SK-N-SH (cell line): ENCODE measurements at regions not wholly inside any gene's neighbourhood (a gene's known extent, or its start where the extent isn't known, plus 50 kb on each side); places are given as distances from the start of the nearest gene placed in this dataset.

Experiments
- CTCF ChIA-PET: fragments of 300-600, 350-600 bp; formaldehyde crosslinking; extraction: SDS; loops from one replicate; lab custom pipeline; 2021; lab: Yijun Ruan, JAX
- POLR2A ChIA-PET: fragments of 350-600 bp; sonication (Branson Sonifier 250); formaldehyde crosslinking; extraction: SDS; loops from one replicate; lab custom pipeline; 2020; ENCODE audit warnings: antibody characterized with exemption, inconsistent platforms; lab: Yijun Ruan, JAX
- DNase-seq: peaks from one replicate; pipeline ENCODE4 v3.0.0; 2012
- H2AFZ ChIP-seq: fragments of 200-600 bp; sonication (generic); 2 replicates; pipeline ENCODE4 v1.8.1; 2016; ENCODE audit warnings: antibody characterized with exemption, mild to moderate bottlenecking, low read depth
- H3F3A ChIP-seq: fragments of 200-600 bp; sonication (generic); replicated peaks from 2 replicates; pipeline ENCODE3; 2016; ENCODE audit warnings: antibody characterized with exemption, mild to moderate bottlenecking; ENCODE audit not compliant: insufficient read depth
- H3K27ac ChIP-seq, 2 experiments: fragments of 200-500 bp in 1 of 2; fragments of 200-600 bp in 1 of 2; sonication (Bioruptor generic) in 1 of 2; sonication (generic), shearing (Covaris generic) in 1 of 2; 2 replicates each; pipeline versions ENCODE4 v1.5.1 to v1.6.1; 2014 to 2016; ENCODE audit warnings: low read depth in 2 of 2, inconsistent platforms in 1 of 2, low read length in 1 of 2, mild to moderate bottlenecking in 1 of 2, mixed read lengths in 1 of 2
- H3K27me3 ChIP-seq: fragments of 200-600 bp; sonication (generic), shearing (Covaris generic); 2 replicates; pipeline ENCODE4 v1.6.1; 2016; ENCODE audit warnings: mixed run types; ENCODE audit not compliant: insufficient read depth
- H3K36me3 ChIP-seq, 2 experiments: fragments of 200-500 bp in 1 of 2; fragments of 200-600 bp in 1 of 2; sonication (Bioruptor generic) in 1 of 2; sonication (generic) in 1 of 2; replicated peaks in 1 of 2; 2 replicates each; pipeline versions ENCODE3 to v1.5.1; 2014 to 2016; ENCODE audit warnings: low read length in 1 of 2, mild to moderate bottlenecking in 1 of 2; ENCODE audit not compliant: insufficient read depth in 2 of 2, control insufficient read depth in 1 of 2
- H3K4me1 ChIP-seq, 2 experiments: fragments of 200-500 bp in 1 of 2; fragments of 200-600 bp in 1 of 2; sonication (Bioruptor generic) in 1 of 2; sonication (generic), shearing (Covaris generic) in 1 of 2; 2 replicates each; pipeline versions ENCODE4 v1.5.1 to v1.6.1; 2014 to 2016; ENCODE audit warnings: low read depth in 1 of 2, low read length in 1 of 2, mixed run types in 1 of 2; ENCODE audit not compliant: insufficient read depth in 2 of 2, control insufficient read depth in 1 of 2
- H3K4me2 ChIP-seq: fragments of 200-600 bp; sonication (generic), shearing (Covaris generic); 2 replicates; pipeline ENCODE4 v1.6.1; 2017; ENCODE audit warnings: mixed run types
- H3K4me3 ChIP-seq, 2 experiments: fragments of 200-500 bp in 1 of 2; fragments of 200-600 bp in 1 of 2; sonication (Bioruptor generic) in 1 of 2; sonication (generic), shearing (Covaris generic) in 1 of 2; 2 replicates each; pipeline versions ENCODE4 v1.5.1 to v1.8.1; 2014 to 2016; ENCODE audit warnings: low read depth in 2 of 2, inconsistent platforms in 1 of 2, low read length in 1 of 2, mild to moderate bottlenecking in 1 of 2, mixed read lengths in 1 of 2, moderate library complexity in 1 of 2
- H3K79me2 ChIP-seq: fragments of 200-600 bp; sonication (generic); 2 replicates; pipeline ENCODE4 v1.8.1; 2017; ENCODE audit warnings: mild to moderate bottlenecking; ENCODE audit not compliant: insufficient read depth
- H3K9ac ChIP-seq: fragments of 200-600 bp; sonication (generic); 2 replicates; pipeline ENCODE4 v1.6.1; 2017; ENCODE audit warnings: mixed run types
- H3K9me2 ChIP-seq: fragments of 200-600 bp; sonication (generic); 2 replicates; pipeline ENCODE4 v1.6.1; 2017; ENCODE audit warnings: mixed run types
- H3K9me3 ChIP-seq: fragments of 200-600 bp; sonication (generic); 2 replicates; pipeline ENCODE4 v1.6.1; 2017; ENCODE audit warnings: mixed run types, mild to moderate bottlenecking, moderate library complexity
- H4K20me1 ChIP-seq: fragments of 200-600 bp; sonication (generic); 2 replicates; pipeline ENCODE4 v1.6.1; 2017; ENCODE audit warnings: mild to moderate bottlenecking, mixed run types; ENCODE audit not compliant: insufficient read depth
- CHD2 ChIP-seq: fragments of 150-350 bp; IDR thresholded peaks from 2 replicates; pipeline ENCODE4 v1.6.1; 2018; ENCODE audit warnings: low read length; ENCODE audit not compliant: partially characterized antibody
- ELF1 ChIP-seq: IDR thresholded peaks from 2 replicates; pipeline ENCODE4 v1.4.0; 2012
- EP300 ChIP-seq, 2 experiments: IDR thresholded peaks; 2 replicates each; pipeline versions ENCODE4 v1.4.0 to v1.6.1; 2012; ENCODE audit warnings: borderline replicate concordance in 1 of 2, low read depth in 1 of 2, low read length in 1 of 2
- FOSL2 ChIP-seq: IDR thresholded peaks from 2 replicates; pipeline ENCODE4 v1.4.0; 2012; ENCODE audit warnings: low read depth, mild to moderate bottlenecking, moderate library complexity, borderline replicate concordance
- FOXM1 ChIP-seq: IDR thresholded peaks from 2 replicates; pipeline ENCODE4 v1.4.0; 2012; ENCODE audit warnings: low read depth, mild to moderate bottlenecking
- GABPA ChIP-seq: IDR thresholded peaks from 2 replicates; pipeline ENCODE4 v1.4.0; 2012; ENCODE audit warnings: low read depth, mild to moderate bottlenecking
- IRF3 ChIP-seq: fragments of 150-350 bp; IDR thresholded peaks from 2 replicates; pipeline ENCODE4 v1.6.1; 2016; ENCODE audit warnings: mild to moderate bottlenecking, low read depth, low read length
- MEF2A ChIP-seq: IDR thresholded peaks from 2 replicates; pipeline ENCODE4 v1.4.0; 2012; ENCODE audit warnings: low read depth, borderline replicate concordance
- POLR2AphosphoS5 ChIP-seq: IDR thresholded peaks from 2 replicates; pipeline ENCODE4 v1.6.1; 2012; ENCODE audit warnings: low read depth, low read length
- RFX5 ChIP-seq: IDR thresholded peaks from 2 replicates; pipeline ENCODE4 v1.6.1; 2012; ENCODE audit warnings: mild to moderate bottlenecking, improper control_type of control experiment, low read length
- TAF1 ChIP-seq: IDR thresholded peaks from 2 replicates; pipeline ENCODE4 v1.6.1; 2012; ENCODE audit warnings: low read depth, mild to moderate bottlenecking, low read length, moderate library complexity, borderline replicate concordance
- WGBS: methylation state at CpG from one replicate; pipeline ENCODE4 v1.1.6; 2017; ENCODE audit warnings: low lambda C conversion rate; 5-methylcytosine and 5-hydroxymethylcytosine counted together
- TF ChIP-seq, protein P1 (sequence below): IDR thresholded peaks from 2 replicates; pipeline ENCODE4 v1.4.0; 2012; ENCODE audit warnings: low read depth, borderline replicate concordance

DNA sequence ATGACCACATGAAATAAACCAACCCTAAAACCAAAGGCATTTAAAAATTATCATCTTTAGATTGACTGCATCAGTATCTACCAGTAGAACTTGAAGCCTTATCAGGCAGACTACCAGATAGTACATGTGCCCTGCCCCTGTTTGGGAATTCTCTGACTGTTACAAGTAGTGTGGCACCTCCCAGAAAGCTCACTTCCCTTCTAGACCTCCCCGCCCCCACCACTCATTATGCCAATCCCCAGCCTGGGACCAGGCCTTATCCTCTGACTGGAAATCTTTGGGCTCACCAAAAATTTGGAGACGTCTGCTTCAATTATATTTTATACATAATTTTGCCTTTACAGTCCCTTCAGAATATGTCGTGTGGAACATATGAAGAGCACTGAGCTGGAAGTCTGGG lies 155.6 kb downstream of the TFAP2B start:
- Histone ChIP-seq H3F3A (no peaks in the 10 kb centered on the region), H2AFZ (no peak overlapping the region), H3K36me3 (no peaks in the 10 kb centered on the region), H3K27me3 (no peaks in the 10 kb centered on the region), H4K20me1 (no peaks in the 10 kb centered on the region), H3K4me2 (no peak overlapping the region), H3K79me2 (no peaks in the 10 kb centered on the region), H3K4me3 (no peak overlapping the region), H3K4me1 (peaks cover 0 to 7% of the 10 kb centered on the region in 2 experiments; a peak in 2 of 4 replicates), H3K9me2 (no peaks in the 10 kb centered on the region), H3K9me3 (no peaks in the 10 kb centered on the region), H3K27ac (no peak overlapping the region), H3K9ac (no peak overlapping the region)
- WGBS = 43% methylated on average over 3 of the region's 3 CpGs
- TF ChIP-seq EP300 (IDR thresholded peaks at IDR 0.05; ENCODE audit: borderline replicate concordance in 1 of 2, low read depth in 1 of 2, low read length in 1 of 2) (no peak), FOXM1 (no peak), MEF2A (no peak), FOSL2 (no peak), ELF1 (no peak), IRF3 (no peak), CHD2 (no peak)
- no peak for DNase-seq
- ChIA-PET POLR2A (no interaction called here), CTCF (interaction anchor here (0.6 to 2.3 kb wide), 3 partner anchors 18 to 324 kb away, joined by 3 to 7 read pairs (median 3); no protein-coding TSS in a partner anchor)

DNA sequence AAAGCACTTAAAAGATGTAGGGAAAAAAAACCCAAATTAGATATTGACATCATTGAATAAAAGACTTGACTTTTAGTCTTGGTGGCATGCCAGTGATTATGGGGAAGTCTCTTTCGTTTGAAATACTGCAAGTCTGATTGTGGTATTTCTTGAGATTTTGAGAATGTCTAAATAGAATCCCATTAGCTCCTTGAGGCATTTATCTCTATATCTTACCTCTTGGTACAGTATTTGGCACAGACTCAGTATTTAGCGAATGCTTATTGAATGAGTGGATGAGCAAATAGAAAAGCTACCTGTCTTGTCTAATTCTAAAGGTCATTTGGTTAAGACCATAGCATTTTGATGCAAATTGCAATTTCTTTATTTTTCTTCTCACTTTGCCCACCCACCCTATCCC lies 156.5 kb downstream of the TFAP2B start:
- Histone ChIP-seq H3F3A (no peaks in the 10 kb centered on the region), H3K36me3 (no peaks in the 10 kb centered on the region), H3K79me2 (no peaks in the 10 kb centered on the region), H3K9ac (no peak overlapping the region), H3K4me2 (no peak overlapping the region), H4K20me1 (no peaks in the 10 kb centered on the region), H3K27ac (no peak overlapping the region), H3K4me3 (no peak overlapping the region), H3K27me3 (no peaks in the 10 kb centered on the region), H2AFZ (no peak overlapping the region), H3K9me3 (no peaks in the 10 kb centered on the region), H3K4me1 (peaks cover 0 to 7% of the 10 kb centered on the region in 2 experiments; a peak in 2 of 4 replicates), H3K9me2 (no peaks in the 10 kb centered on the region)
- WGBS = 31% methylated on average over 2 of the region's 2 CpGs
- ChIA-PET CTCF (interaction anchor here (1.7 to 2.3 kb wide), 2 partner anchors 12 to 17 kb away, joined by 3 to 7 read pairs; no protein-coding TSS in a partner anchor), POLR2A (no interaction called here)
- DNase-seq = no peak
- TF ChIP-seq IRF3 = no peak
- TF ChIP-seq EP300 (IDR thresholded peaks at IDR 0.05; ENCODE audit: borderline replicate concordance in 1 of 2, low read depth in 1 of 2, low read length in 1 of 2) = no peak
- TF ChIP-seq POLR2AphosphoS5 = no peak
- TF ChIP-seq TAF1 = no peak
- TF ChIP-seq, protein P1, sequence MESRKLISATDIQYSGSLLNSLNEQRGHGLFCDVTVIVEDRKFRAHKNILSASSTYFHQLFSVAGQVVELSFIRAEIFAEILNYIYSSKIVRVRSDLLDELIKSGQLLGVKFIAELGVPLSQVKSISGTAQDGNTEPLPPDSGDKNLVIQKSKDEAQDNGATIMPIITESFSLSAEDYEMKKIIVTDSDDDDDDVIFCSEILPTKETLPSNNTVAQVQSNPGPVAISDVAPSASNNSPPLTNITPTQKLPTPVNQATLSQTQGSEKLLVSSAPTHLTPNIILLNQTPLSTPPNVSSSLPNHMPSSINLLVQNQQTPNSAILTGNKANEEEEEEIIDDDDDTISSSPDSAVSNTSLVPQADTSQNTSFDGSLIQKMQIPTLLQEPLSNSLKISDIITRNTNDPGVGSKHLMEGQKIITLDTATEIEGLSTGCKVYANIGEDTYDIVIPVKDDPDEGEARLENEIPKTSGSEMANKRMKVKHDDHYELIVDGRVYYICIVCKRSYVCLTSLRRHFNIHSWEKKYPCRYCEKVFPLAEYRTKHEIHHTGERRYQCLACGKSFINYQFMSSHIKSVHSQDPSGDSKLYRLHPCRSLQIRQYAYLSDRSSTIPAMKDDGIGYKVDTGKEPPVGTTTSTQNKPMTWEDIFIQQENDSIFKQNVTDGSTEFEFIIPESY = no peak
- TF ChIP-seq RFX5 = no peak
- TF ChIP-seq GABPA = no peak
- TF ChIP-seq MEF2A = no peak
